Liver (tissue), 8 donors: ENCODE measurements at regions not wholly inside any gene's neighbourhood (a gene's known extent, or its start where the extent isn't known, plus 50 kb on each side); places are given as distances from the start of the nearest gene placed in this dataset.

ENCODE experiments used
- DNase-seq: peaks from one replicate; pipeline ENCODE4 v3.0.0-alpha.2; 2017; ENCODE audit warnings: low spot score
- H3K27ac ChIP-seq, 2 donors: one replicate each; pipeline ENCODE4 v1.7.0; 2013; ENCODE audit warnings: inconsistent platforms in 2 of 2, low read length in 2 of 2, control low read depth in 1 of 2, low read depth in 1 of 2, mild to moderate bottlenecking in 1 of 2
- H3K27me3 ChIP-seq, 4 donors: one replicate each; pipeline versions ENCODE4 v1.6.1 to v1.7.0; 2013; ENCODE audit warnings: low read length in 3 of 4, inconsistent platforms in 1 of 4, mild to moderate bottlenecking in 1 of 4, moderate library complexity in 1 of 4; ENCODE audit not compliant: control insufficient read depth in 4 of 4, insufficient read depth in 4 of 4
- H3K36me3 ChIP-seq, 4 donors: one replicate each; pipeline versions ENCODE4 v1.6.1 to v1.7.0; 2013; ENCODE audit warnings: low read length in 3 of 4, mild to moderate bottlenecking in 3 of 4, low read depth in 1 of 4, moderate library complexity in 1 of 4; ENCODE audit not compliant: control insufficient read depth in 4 of 4, insufficient read depth in 3 of 4
- H3K4me1 ChIP-seq, 4 donors: one replicate each; pipeline versions ENCODE4 v1.6.1 to v1.7.0; 2013; ENCODE audit warnings: low read length in 3 of 4, mild to moderate bottlenecking in 3 of 4, moderate library complexity in 1 of 4; ENCODE audit not compliant: control insufficient read depth in 4 of 4, insufficient read depth in 4 of 4
- H3K4me3 ChIP-seq, 3 donors: one replicate each; pipeline versions ENCODE4 v1.6.1 to v1.7.0; 2013; ENCODE audit warnings: low read length in 3 of 3, control low read depth in 1 of 3, low read depth in 1 of 3, mild to moderate bottlenecking in 1 of 3
- H3K9ac ChIP-seq, 2 donors: one replicate each; pipeline ENCODE4 v1.7.0; 2013; ENCODE audit warnings: low read length in 2 of 2, mild to moderate bottlenecking in 2 of 2, moderate library complexity in 2 of 2, control low read depth in 1 of 2, low read depth in 1 of 2
- H3K9me3 ChIP-seq, 4 donors: one replicate each; pipeline versions ENCODE4 v1.6.1 to v1.7.0; 2013; ENCODE audit warnings: low read length in 3 of 4; ENCODE audit not compliant: control insufficient read depth in 4 of 4
- EGR1 ChIP-seq, 2 donors: IDR thresholded peaks; 2 replicates each; pipeline ENCODE4 v1.6.1; 2016 to 2018; ENCODE audit warnings: antibody characterized with exemption in 2 of 2, low read depth in 2 of 2
- FOXA2 ChIP-seq: IDR thresholded peaks from 2 replicates; pipeline ENCODE4 v1.6.1; 2016; ENCODE audit warnings: antibody characterized with exemption
- HNF4A ChIP-seq, 2 donors: conservative IDR thresholded peaks; 2 replicates each; pipeline ENCODE4 v1.6.1; 2016; ENCODE audit warnings: antibody characterized with exemption in 2 of 2, mild to moderate bottlenecking in 2 of 2
- HNF4G ChIP-seq: IDR thresholded peaks from 2 replicates; pipeline ENCODE4 v1.6.1; 2016; ENCODE audit warnings: antibody characterized with exemption
- NR2F2 ChIP-seq: IDR thresholded peaks from 2 replicates; pipeline ENCODE4 v1.6.1; 2016; ENCODE audit warnings: antibody characterized with exemption
- RAD21 ChIP-seq, 2 donors: IDR thresholded peaks; 2 replicates each; pipeline ENCODE4 v1.6.1; 2016; ENCODE audit warnings: antibody characterized with exemption in 2 of 2, mild to moderate bottlenecking in 2 of 2
- RXRA ChIP-seq, 2 donors: IDR thresholded peaks; 2 replicates each; pipeline ENCODE4 v1.6.1; 2017 to 2018; ENCODE audit warnings: antibody characterized with exemption in 2 of 2, mild to moderate bottlenecking in 1 of 2
- SP1 ChIP-seq: IDR thresholded peaks from 2 replicates; pipeline ENCODE4 v1.6.1; 2018; ENCODE audit warnings: antibody characterized with exemption, mild to moderate bottlenecking
- TAF1 ChIP-seq: conservative IDR thresholded peaks from 2 replicates; pipeline ENCODE4 v1.6.1; 2016; ENCODE audit warnings: antibody characterized with exemption, mild to moderate bottlenecking
- WGBS: extraction: QIAGEN DNeasy Blood & Tissue Kit; methylation state at CpG from one replicate; pipeline ENCODE4 v1.1.7; 2013; 5-methylcytosine and 5-hydroxymethylcytosine counted together
- TF ChIP-seq, protein P1 (sequence below): fragments of 150-350 bp; IDR thresholded peaks from 2 replicates; pipeline ENCODE4 v1.5.1; 2017; ENCODE audit warnings: improper control_type of control experiment, low read depth, low read length; ENCODE audit not compliant: missing input control
- TF ChIP-seq, protein P2 (sequence below): IDR thresholded peaks from 2 replicates; pipeline ENCODE4 v1.6.1; 2016; ENCODE audit warnings: antibody characterized with exemption
- TF ChIP-seq, protein P3 (sequence below): IDR thresholded peaks from 2 replicates; pipeline ENCODE4 v1.6.1; 2016; ENCODE audit warnings: antibody characterized with exemption
- donor health status: healthy.
- donor health status: healthy.
- donor health status: healthy.
- donor health status: healthy.
- donor health status: healthy.

DNA sequence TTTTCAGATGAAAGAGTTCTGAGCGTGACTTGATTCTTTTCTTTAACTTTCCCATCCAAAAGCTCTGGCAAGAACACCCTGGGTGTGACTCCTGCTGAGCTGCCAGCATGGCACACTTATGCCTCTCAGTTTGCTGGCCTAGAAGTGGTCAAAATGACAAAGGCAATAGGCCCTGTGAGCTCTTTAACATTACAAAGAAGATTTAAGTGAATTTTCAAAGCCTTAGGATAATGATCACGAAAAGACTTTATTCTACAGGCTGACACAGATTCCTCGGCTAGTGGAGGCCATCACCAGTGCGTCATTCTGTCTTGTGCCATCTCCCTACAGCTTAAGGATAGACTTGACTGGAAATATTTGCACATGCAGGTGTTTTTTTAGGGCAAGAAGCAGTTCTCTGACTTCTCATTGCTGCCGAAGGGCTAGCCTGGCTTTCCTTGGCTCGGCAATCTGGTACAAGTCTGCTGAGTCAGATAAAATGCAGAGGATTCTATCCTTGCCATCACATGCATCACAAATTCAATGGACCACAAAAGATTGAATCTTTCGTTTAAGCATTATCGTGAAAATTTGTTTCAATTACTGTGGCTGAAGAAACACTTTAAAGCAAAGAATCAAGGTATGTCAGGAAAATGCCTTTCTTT lies 311.5 kb downstream of the COX7C start:
- no peak for DNase-seq
- TF ChIP-seq FOXA2 = no peak
- H3K4me1 ChIP-seq = no peaks in the 10 kb centered on the region
- no peaks in the 10 kb centered on the region for H3K36me3 ChIP-seq
- 44% methylated on average over 8 of the region's 8 CpGs for WGBS
- no peak overlapping the region for H3K4me3 ChIP-seq
- H3K9me3 ChIP-seq = no peaks in the 10 kb centered on the region
- no peak overlapping the region for H3K27ac ChIP-seq
- H3K9ac ChIP-seq = no peak overlapping the region
- no peaks in the 10 kb centered on the region for H3K27me3 ChIP-seq

DNA sequence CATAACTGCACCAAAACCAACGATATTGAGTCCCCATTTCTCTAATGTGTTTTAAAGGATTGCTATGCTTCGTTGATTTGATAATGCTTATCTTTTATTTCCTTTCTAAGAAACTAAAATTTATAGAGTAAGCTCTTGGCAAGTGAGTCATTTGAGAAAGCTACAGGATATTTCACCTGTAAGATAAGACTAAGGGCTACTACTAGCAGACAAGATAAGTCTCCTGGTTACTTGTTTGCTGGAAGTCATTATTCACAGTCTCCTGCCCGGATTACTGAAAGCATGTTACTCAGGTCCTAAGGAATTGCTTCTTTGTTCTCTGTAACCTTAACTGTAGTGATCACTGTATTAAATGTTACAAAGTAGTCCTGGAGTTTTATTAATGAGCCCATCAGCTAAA lies 315.9 kb upstream of the RASA1 start:
- H3K4me3 ChIP-seq = no peak overlapping the region
- 55% methylated on average over 3 of the region's 3 CpGs for WGBS
- H3K27me3 ChIP-seq = peaks cover 0 to 4% (median 0%) of the 10 kb centered on the region in 4 donors

DNA sequence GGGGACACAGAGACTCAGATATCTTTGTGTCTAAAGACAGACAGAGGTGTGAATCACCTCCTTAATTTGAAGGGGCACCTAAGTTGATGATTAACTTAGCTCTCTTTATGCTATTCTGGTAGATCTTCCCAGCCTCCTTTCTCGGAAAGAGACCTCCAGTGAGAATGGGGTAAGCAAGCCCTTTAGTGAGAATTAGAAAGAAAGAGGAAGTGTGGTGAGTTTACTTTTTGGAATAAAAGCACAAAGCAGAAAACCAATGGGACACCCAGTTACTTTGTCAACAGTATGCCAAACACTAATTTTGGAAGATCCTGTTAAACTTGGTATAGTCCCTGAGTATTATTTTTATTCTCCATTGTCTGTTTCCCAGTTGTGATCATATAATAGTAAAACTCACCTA lies 302.8 kb upstream of the RASA1 start:
- Histone ChIP-seq H3K27ac (no peak overlapping the region), H3K9me3 (no peaks in the 10 kb centered on the region), H3K4me3 (no peak overlapping the region), H3K4me1 (peaks cover 0 to 2% (median 0%) of the 10 kb centered on the region in 4 donors), H3K36me3 (no peaks in the 10 kb centered on the region), H3K9ac (no peak overlapping the region), H3K27me3 (no peaks in the 10 kb centered on the region)
- DNase-seq = no peak
- TF ChIP-seq NR2F2 (no peak), TAF1 (no peak), SP1 (no peak)
- TF ChIP-seq, protein P1, sequence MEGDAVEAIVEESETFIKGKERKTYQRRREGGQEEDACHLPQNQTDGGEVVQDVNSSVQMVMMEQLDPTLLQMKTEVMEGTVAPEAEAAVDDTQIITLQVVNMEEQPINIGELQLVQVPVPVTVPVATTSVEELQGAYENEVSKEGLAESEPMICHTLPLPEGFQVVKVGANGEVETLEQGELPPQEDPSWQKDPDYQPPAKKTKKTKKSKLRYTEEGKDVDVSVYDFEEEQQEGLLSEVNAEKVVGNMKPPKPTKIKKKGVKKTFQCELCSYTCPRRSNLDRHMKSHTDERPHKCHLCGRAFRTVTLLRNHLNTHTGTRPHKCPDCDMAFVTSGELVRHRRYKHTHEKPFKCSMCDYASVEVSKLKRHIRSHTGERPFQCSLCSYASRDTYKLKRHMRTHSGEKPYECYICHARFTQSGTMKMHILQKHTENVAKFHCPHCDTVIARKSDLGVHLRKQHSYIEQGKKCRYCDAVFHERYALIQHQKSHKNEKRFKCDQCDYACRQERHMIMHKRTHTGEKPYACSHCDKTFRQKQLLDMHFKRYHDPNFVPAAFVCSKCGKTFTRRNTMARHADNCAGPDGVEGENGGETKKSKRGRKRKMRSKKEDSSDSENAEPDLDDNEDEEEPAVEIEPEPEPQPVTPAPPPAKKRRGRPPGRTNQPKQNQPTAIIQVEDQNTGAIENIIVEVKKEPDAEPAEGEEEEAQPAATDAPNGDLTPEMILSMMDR = no peak
- WGBS = 77% methylated on average over 1 of the region's 1 CpG

More for the DNA sequence above, 315.9 kb upstream of the RASA1 start:
- no peak overlapping the region for H3K27ac ChIP-seq
- no peak for DNase-seq
- no peak overlapping the region for H3K9ac ChIP-seq
- TF ChIP-seq HNF4G = no peak
- no peak for TF ChIP-seq RAD21 (IDR thresholded peaks at IDR 0.05)
- TF ChIP-seq RXRA (IDR thresholded peaks at IDR 0.05) = no peak
- TF ChIP-seq, protein P2, sequence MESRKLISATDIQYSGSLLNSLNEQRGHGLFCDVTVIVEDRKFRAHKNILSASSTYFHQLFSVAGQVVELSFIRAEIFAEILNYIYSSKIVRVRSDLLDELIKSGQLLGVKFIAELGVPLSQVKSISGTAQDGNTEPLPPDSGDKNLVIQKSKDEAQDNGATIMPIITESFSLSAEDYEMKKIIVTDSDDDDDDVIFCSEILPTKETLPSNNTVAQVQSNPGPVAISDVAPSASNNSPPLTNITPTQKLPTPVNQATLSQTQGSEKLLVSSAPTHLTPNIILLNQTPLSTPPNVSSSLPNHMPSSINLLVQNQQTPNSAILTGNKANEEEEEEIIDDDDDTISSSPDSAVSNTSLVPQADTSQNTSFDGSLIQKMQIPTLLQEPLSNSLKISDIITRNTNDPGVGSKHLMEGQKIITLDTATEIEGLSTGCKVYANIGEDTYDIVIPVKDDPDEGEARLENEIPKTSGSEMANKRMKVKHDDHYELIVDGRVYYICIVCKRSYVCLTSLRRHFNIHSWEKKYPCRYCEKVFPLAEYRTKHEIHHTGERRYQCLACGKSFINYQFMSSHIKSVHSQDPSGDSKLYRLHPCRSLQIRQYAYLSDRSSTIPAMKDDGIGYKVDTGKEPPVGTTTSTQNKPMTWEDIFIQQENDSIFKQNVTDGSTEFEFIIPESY = no peak
- TF ChIP-seq HNF4A (conservative IDR thresholded peaks at IDR 0.05) = no peak
- no peak for TF ChIP-seq EGR1 (IDR thresholded peaks at IDR 0.05; ENCODE audit: low read depth in 2 of 2)
- TF ChIP-seq, protein P3, sequence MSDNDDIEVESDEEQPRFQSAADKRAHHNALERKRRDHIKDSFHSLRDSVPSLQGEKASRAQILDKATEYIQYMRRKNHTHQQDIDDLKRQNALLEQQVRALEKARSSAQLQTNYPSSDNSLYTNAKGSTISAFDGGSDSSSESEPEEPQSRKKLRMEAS = no peak
- no peaks in the 10 kb centered on the region for H3K36me3 ChIP-seq
- no peaks in the 10 kb centered on the region for H3K4me1 ChIP-seq
- H3K9me3 ChIP-seq = no peaks in the 10 kb centered on the region
